Retinal pigment epithelial cell (primary cell): ENCODE measurements at regions not wholly inside any gene's neighbourhood (a gene's known extent, or its start where the extent isn't known, plus 50 kb on each side); places are given as distances from the start of the nearest gene placed in this dataset.

Experiments used
- DNase-seq: peaks from one replicate; pipeline ENCODE4 v3.0.0-alpha.2; 2010; ENCODE audit warnings: low read depth
- H3K4me3 ChIP-seq: 2 replicates; pipeline ENCODE4 v1.5.1; 2011; ENCODE audit warnings: mild to moderate bottlenecking, low read length, control low read depth, moderate library complexity
- TF ChIP-seq, protein P1 (sequence below): conservative IDR thresholded peaks from 2 replicates; pipeline ENCODE4 v1.5.1; 2011; ENCODE audit warnings: low read depth, low read length, control low read depth, inconsistent platforms

DNA sequence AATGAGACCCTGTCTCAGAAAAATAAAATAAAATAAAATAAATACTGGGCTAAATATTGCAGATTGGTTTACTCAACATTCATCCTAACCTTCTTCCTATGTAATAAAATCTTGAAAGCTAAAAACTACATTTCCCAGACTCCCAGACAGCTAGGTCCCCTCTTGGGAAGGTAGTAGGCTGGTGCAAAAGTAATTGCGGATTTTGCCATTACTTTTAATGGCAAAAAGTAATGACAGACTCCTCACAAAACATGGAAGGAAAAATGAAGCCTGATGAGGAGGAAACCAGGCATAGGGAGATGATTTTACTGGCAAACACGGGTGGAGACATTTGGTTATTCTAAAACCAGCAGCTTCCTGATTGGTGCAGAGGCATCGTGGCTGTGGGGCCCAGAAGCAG lies 70.6 kb upstream of the E2F3 start:
- TF ChIP-seq, protein P1, sequence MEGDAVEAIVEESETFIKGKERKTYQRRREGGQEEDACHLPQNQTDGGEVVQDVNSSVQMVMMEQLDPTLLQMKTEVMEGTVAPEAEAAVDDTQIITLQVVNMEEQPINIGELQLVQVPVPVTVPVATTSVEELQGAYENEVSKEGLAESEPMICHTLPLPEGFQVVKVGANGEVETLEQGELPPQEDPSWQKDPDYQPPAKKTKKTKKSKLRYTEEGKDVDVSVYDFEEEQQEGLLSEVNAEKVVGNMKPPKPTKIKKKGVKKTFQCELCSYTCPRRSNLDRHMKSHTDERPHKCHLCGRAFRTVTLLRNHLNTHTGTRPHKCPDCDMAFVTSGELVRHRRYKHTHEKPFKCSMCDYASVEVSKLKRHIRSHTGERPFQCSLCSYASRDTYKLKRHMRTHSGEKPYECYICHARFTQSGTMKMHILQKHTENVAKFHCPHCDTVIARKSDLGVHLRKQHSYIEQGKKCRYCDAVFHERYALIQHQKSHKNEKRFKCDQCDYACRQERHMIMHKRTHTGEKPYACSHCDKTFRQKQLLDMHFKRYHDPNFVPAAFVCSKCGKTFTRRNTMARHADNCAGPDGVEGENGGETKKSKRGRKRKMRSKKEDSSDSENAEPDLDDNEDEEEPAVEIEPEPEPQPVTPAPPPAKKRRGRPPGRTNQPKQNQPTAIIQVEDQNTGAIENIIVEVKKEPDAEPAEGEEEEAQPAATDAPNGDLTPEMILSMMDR, result no peak
- DNase-seq, result no peak

DNA sequence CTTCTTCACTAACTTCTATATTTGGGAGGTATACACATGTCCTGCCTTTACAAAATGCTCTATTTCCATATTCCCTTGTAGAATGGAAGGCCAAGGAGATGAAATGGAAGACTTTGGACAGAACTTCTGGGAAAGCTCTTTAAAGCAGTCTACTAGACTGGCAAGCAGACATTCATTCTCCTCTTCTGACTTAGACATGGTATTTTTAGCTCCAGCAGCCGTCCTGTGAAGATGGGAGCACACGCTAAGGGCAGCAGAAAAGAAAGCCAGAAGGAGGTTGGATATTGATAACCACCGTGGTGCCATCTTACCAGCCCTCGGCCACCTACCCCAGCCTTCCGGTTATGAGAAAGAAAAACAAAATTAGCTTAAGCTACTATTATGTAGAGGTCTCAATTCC lies 70.1 kb upstream of the E2F3 start:
- no peak for DNase-seq
- TF ChIP-seq, protein P1, result no peak
- no peak overlapping the region for H3K4me3 ChIP-seq

More for the DNA sequence above, 70.6 kb upstream of the E2F3 start:
- H3K4me3 ChIP-seq, result no peak overlapping the region

DNA sequence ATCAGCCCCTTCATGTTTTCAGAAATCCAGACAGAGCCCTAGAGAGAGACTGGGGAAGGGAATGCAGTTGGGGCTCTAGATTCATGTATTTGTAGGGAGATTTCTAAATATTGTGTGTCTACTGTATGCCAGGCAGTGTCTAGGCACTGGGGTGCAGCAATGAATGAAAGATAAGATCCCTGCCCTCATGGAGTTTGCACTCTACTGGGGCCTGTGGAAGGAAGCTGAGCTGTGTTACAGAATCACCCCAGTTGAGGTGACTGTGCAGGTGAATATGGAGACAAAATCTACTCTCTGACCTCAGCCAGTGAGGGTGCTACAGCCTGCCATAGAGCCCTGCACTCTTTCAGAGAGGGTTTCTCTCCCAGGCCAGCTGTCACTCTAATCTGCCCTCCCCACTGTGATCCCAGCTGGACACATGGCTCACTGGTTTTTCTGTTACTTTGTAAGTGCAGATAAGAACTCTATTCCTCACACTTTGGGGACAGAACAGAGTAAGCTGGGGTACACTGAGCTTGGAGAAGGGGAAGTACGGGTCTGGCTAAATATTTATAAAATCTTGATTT lies 69.2 kb upstream of the E2F3 start:
- no peak overlapping the region for H3K4me3 ChIP-seq

DNA sequence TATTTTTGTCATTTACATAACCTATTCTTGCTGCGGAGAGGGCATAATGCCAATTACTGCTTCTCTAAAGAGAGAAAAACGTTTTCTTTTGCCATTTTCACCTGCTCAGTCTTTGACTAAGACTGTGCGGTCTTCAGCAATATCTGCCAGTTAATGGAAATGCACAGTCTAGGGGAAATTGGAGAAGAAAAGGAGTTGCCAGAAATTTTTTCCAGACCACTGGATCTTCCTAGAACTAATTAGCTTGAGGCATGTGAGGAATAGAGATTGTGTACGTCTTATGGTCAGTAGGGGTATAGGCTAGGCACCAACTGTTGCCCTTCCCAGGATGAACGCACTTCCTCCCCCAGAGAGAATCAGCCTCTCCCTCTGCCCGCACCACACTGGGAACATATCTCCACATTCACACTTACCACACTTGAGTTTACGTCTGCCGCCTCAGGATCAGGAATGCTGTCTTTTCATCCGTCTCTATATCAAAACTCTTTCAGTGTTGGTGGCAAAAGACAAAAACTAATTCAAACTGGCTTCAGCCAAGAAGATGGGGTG lies 67.9 kb upstream of the E2F3 start:
- no peak overlapping the region for H3K4me3 ChIP-seq
- DNase-seq, result no peak
- TF ChIP-seq, protein P1, result no peak

More for the DNA sequence above, 69.2 kb upstream of the E2F3 start:
- no peak for DNase-seq
- TF ChIP-seq, protein P1, result no peak

DNA sequence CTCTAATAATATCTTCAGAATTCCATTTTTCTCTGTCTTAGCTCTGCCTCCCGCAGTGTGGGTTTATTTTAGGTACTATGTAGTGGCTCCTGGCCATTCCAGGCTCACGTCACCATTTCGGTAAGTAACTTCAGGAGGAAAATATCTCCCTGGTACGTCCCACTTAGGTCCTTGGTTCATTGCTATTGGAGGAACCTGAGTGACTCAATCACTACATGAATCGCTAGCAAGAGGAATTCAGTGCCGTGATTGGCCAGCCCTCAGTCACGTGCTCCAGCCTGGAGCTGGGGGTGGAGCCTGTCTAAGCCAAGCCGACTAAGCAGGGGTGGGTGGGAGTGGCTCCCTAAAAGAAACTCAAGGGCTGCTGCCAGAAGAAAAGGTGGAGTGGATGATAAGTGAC lies 67.3 kb upstream of the E2F3 start:
- TF ChIP-seq, protein P1, result no peak
- no peak for DNase-seq
- H3K4me3 ChIP-seq, result no peak overlapping the region

DNA sequence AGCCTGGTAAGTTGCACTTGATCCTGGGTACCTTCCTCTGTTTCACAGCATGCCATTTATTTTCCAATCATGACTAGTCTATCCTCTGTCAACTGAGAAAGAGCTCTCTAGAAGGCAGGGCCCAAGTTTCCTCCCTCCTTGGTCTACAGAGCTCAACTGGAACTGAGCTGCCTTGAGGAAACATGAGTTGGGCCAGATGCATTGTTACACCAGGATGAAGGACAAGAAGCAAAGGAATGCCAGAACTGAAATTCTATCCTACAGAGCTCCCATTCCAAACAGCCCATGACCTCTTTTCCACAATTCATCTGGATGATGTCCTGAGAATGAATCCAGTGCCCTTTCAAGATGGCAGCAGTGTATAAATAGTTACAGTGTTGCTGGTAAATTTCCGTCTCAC lies 66.7 kb upstream of the E2F3 start:
- H3K4me3 ChIP-seq, result no peak overlapping the region
- TF ChIP-seq, protein P1, result no peak
- no peak for DNase-seq

DNA sequence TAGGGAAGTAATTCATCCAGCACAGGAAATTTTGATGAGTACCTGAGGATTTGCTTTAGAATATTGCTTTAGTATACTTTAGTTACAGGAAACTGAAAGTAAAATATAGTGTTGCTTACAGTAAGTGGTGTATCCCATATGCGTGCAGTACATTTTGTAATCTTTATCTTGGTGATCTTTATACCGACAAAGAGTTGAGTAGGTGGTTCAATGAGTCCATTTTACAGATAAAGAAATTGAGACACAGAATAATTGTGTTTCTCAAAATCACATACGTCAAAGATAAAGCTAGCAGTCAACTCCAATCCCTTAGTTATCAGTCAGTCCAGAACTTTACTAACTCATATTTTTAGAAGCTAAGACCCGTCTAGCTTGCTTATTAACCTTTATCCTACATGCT lies 65.8 kb upstream of the E2F3 start:
- H3K4me3 ChIP-seq, result no peak overlapping the region
- no peak for DNase-seq
- TF ChIP-seq, protein P1, result no peak
